ENCODE measurements at regions not wholly inside any gene's neighbourhood (a gene's known extent, or its start where the extent isn't known, plus 50 kb on each side); places are given as distances from the start of the nearest gene placed in this dataset.

DNA sequence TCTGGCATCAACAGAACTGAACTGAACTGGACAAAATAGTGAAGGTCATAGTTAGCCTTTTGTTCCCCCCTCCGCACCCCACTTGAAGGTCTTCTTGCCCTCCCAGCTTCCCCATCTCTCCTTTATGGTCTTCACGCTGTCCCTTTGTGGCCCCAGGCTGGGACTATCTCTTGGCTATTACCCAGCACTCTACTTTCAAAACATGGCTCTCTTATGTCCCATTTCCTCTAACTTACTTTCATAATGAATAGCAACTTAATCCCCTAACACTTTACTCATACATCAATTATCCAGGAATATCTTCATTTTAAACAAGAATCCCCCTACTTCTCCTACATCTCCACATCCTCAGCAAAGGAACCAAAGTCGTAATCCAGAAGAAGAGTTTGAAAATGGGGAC lies 135.3 kb upstream of the ITGB1 start:
- H3K9me3 ChIP-seq (ENCODE audit: low read length), result peaks cover 13% of the 10 kb centered on the region; the same call in 1 of the 2 replicates
- no peaks in the 10 kb centered on the region for H3K4me1 ChIP-seq (ENCODE audit: insufficient read depth, low read length)
- no peak overlapping the region for H2AFZ ChIP-seq (ENCODE audit: low read length)
- H3K79me2 ChIP-seq (ENCODE audit: low read length), result no peaks in the 10 kb centered on the region
- no peaks in the 10 kb centered on the region for H3F3A ChIP-seq (ENCODE audit: low read length, unreplicated experiment)
- no peak overlapping the region for H3K9ac ChIP-seq (ENCODE audit: low read length)
- ChIA-PET CTCF (no interaction called here), POLR2A (ENCODE audit: unreplicated experiment) (no interaction called here)
- TF ChIP-seq, protein P1, sequence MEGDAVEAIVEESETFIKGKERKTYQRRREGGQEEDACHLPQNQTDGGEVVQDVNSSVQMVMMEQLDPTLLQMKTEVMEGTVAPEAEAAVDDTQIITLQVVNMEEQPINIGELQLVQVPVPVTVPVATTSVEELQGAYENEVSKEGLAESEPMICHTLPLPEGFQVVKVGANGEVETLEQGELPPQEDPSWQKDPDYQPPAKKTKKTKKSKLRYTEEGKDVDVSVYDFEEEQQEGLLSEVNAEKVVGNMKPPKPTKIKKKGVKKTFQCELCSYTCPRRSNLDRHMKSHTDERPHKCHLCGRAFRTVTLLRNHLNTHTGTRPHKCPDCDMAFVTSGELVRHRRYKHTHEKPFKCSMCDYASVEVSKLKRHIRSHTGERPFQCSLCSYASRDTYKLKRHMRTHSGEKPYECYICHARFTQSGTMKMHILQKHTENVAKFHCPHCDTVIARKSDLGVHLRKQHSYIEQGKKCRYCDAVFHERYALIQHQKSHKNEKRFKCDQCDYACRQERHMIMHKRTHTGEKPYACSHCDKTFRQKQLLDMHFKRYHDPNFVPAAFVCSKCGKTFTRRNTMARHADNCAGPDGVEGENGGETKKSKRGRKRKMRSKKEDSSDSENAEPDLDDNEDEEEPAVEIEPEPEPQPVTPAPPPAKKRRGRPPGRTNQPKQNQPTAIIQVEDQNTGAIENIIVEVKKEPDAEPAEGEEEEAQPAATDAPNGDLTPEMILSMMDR (conservative IDR thresholded peaks at IDR 0.05; ENCODE audit: low read depth, low read length), result no peak
- TF ChIP-seq EZH2 (IDR thresholded peaks at IDR 0.05; ENCODE audit: low read length, unreplicated experiment) (no peak), EZH2phosphoT487 (IDR thresholded peaks at IDR 0.05; ENCODE audit: borderline replicate concordance, low read length) (no peak)
- no peaks in the 10 kb centered on the region for H3K27me3 ChIP-seq (ENCODE audit: low read length)
- no TSS peak for BruUV-seq (replicated peaks)
- no peak for DNase-seq
- H3K4me3 ChIP-seq (ENCODE audit: low read length), result no peak overlapping the region
- no peak for ATAC-seq
- intact Hi-C loops (cut with micrococcal nuclease), result no loop called here
- no peaks in the 10 kb centered on the region for H4K20me1 ChIP-seq (ENCODE audit: low read length)
- H3K27ac ChIP-seq (ENCODE audit: low read length), result no peak overlapping the region
- peaks cover 12% of the 10 kb centered on the region; the same call in 1 of the 2 replicates for H3K36me3 ChIP-seq (ENCODE audit: low read depth, low read length)
- no peak overlapping the region for H3K4me2 ChIP-seq (ENCODE audit: low read length)
- no peaks in the 10 kb centered on the region for H3K9me2 ChIP-seq (replicated peaks; ENCODE audit: low read length)

DNA sequence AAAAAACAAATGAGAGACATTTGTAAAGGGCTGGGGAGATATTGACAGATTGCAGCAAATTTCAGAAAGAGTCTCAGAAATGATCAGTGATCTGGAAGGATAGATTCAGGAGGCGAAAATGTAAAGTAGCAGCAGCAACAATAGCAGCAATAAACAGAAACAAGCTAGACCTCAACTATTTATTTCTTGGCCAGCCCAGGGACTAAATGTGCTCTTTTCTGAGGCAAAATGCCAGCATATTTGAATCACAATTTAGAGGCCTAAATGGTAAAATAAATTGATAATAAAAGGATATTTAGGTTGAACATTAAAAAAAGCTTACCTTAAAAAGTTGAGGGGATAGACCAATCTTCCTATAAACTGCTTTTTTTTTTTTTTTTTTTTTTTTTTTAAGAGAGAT lies 134.6 kb upstream of the ITGB1 start:
- Histone ChIP-seq H3F3A (ENCODE audit: low read length, unreplicated experiment) (no peaks in the 10 kb centered on the region), H3K79me2 (ENCODE audit: low read length) (no peaks in the 10 kb centered on the region), H3K9me3 (ENCODE audit: low read length) (peaks cover 13% of the 10 kb centered on the region; the same call in 1 of the 2 replicates), H3K4me2 (ENCODE audit: low read length) (no peak overlapping the region), H3K9ac (ENCODE audit: low read length) (no peak overlapping the region), H3K27me3 (ENCODE audit: low read length) (no peaks in the 10 kb centered on the region), H3K4me3 (ENCODE audit: low read length) (no peak overlapping the region), H3K27ac (ENCODE audit: low read length) (no peak overlapping the region), H3K4me1 (ENCODE audit: insufficient read depth, low read length) (no peaks in the 10 kb centered on the region), H3K36me3 (ENCODE audit: low read depth, low read length) (peaks cover 12% of the 10 kb centered on the region; the same call in 1 of the 2 replicates), H3K9me2 (replicated peaks; ENCODE audit: low read length) (no peaks in the 10 kb centered on the region), H2AFZ (ENCODE audit: low read length) (no peak overlapping the region), H4K20me1 (ENCODE audit: low read length) (no peaks in the 10 kb centered on the region)
- no TSS peak for BruUV-seq (replicated peaks)
- intact Hi-C loops (cut with micrococcal nuclease), result no loop called here
- TF ChIP-seq EZH2 (IDR thresholded peaks at IDR 0.05; ENCODE audit: low read length, unreplicated experiment), result no peak
- TF ChIP-seq, protein P1 (conservative IDR thresholded peaks at IDR 0.05; ENCODE audit: low read depth, low read length), result no peak
- no peak for TF ChIP-seq EZH2phosphoT487 (IDR thresholded peaks at IDR 0.05; ENCODE audit: borderline replicate concordance, low read length)
- DNase-seq (no peak), ATAC-seq (no peak)
- CTCF ChIA-PET, result interaction anchor here (0.6 kb wide), 1 partner anchor 13 kb away, joined by 4 read pairs; no protein-coding TSS in a partner anchor
- POLR2A ChIA-PET (ENCODE audit: unreplicated experiment), result no interaction called here

DNA sequence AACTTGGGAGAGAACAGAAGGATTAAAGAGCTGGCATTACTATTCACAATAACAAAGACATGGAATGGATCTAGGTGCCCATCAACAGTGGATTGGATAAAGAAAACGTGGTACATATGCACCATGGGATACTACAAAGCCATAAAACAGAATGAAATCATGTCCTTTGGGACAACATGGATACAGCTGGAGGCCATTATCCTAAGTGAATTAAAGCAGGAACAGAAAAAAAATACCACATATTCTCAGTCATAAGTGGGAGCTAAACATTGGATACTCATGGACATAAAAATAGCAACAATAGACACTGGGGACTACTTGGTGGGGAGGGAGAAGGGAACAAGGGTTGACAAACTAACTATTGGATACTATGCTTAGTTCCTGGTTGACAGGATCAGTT lies 133.2 kb upstream of the ITGB1 start:
- Histone ChIP-seq H3K27ac (ENCODE audit: low read length) (no peak overlapping the region), H3K9me3 (ENCODE audit: low read length) (peaks cover 13% of the 10 kb centered on the region; the same call in 1 of the 2 replicates), H3K4me3 (ENCODE audit: low read length) (no peak overlapping the region), H3K79me2 (ENCODE audit: low read length) (no peaks in the 10 kb centered on the region), H3K9ac (ENCODE audit: low read length) (no peak overlapping the region), H3K9me2 (replicated peaks; ENCODE audit: low read length) (no peaks in the 10 kb centered on the region), H3K4me2 (ENCODE audit: low read length) (no peak overlapping the region), H4K20me1 (ENCODE audit: low read length) (no peaks in the 10 kb centered on the region), H3K36me3 (ENCODE audit: low read depth, low read length) (peaks cover 12% of the 10 kb centered on the region; the same call in 1 of the 2 replicates), H3K4me1 (ENCODE audit: insufficient read depth, low read length) (no peaks in the 10 kb centered on the region), H3K27me3 (ENCODE audit: low read length) (no peaks in the 10 kb centered on the region), H3F3A (ENCODE audit: low read length, unreplicated experiment) (no peaks in the 10 kb centered on the region), H2AFZ (ENCODE audit: low read length) (no peak overlapping the region)
- TF ChIP-seq, protein P1 (conservative IDR thresholded peaks at IDR 0.05; ENCODE audit: low read depth, low read length), result no peak
- TF ChIP-seq EZH2phosphoT487 (IDR thresholded peaks at IDR 0.05; ENCODE audit: borderline replicate concordance, low read length) (no peak), EZH2 (IDR thresholded peaks at IDR 0.05; ENCODE audit: low read length, unreplicated experiment) (no peak)
- ATAC-seq (no peak), DNase-seq (no peak)
- ChIA-PET POLR2A (ENCODE audit: unreplicated experiment) (interaction anchor here (0.5 kb wide), 1 partner anchor 51 kb away, joined by 3 read pairs; no protein-coding TSS in a partner anchor), CTCF (interaction anchor here (0.5 kb wide), 1 partner anchor 1630 kb away, joined by 3 read pairs; no protein-coding TSS in a partner anchor)
- BruUV-seq (replicated peaks), result no TSS peak
- intact Hi-C loops (cut with micrococcal nuclease), result no loop called here
